Suprapubic skin (tissue), 4 donors: ENCODE measurements at regions not wholly inside any gene's neighbourhood (a gene's known extent, or its start where the extent isn't known, plus 50 kb on each side); places are given as distances from the start of the nearest gene placed in this dataset.

Source experiments
- EP300 ChIP-seq: sonication (generic); formaldehyde crosslinking; IDR thresholded peaks from one replicate; pipeline ENCODE4 v1.6.1; 2017; ENCODE audit warnings: antibody characterized with exemption
- POLR2A ChIP-seq, 2 donors: fragments of 450-650 bp; IDR thresholded peaks; one replicate each; pipeline ENCODE4 v1.6.1; 2017; ENCODE audit warnings: antibody characterized with exemption in 2 of 2, mild to moderate bottlenecking in 2 of 2, moderate library complexity in 2 of 2
- POLR2AphosphoS5 ChIP-seq, 3 donors: sonication (generic); formaldehyde crosslinking; IDR thresholded peaks; one replicate each; pipeline ENCODE4 v1.6.1; 2017; ENCODE audit warnings: antibody characterized with exemption in 3 of 3
- TF ChIP-seq, protein P1 (sequence below), 2 donors: fragments of 200-600 bp in 1 of 2; fragments of 450-650 bp in 1 of 2; sonication (generic) in 1 of 2; IDR thresholded peaks; one replicate each; pipeline ENCODE4 v1.5.1; 2016 to 2019; ENCODE audit warnings: antibody characterized with exemption in 2 of 2, mild to moderate bottlenecking in 1 of 2, moderate library complexity in 1 of 2

DNA sequence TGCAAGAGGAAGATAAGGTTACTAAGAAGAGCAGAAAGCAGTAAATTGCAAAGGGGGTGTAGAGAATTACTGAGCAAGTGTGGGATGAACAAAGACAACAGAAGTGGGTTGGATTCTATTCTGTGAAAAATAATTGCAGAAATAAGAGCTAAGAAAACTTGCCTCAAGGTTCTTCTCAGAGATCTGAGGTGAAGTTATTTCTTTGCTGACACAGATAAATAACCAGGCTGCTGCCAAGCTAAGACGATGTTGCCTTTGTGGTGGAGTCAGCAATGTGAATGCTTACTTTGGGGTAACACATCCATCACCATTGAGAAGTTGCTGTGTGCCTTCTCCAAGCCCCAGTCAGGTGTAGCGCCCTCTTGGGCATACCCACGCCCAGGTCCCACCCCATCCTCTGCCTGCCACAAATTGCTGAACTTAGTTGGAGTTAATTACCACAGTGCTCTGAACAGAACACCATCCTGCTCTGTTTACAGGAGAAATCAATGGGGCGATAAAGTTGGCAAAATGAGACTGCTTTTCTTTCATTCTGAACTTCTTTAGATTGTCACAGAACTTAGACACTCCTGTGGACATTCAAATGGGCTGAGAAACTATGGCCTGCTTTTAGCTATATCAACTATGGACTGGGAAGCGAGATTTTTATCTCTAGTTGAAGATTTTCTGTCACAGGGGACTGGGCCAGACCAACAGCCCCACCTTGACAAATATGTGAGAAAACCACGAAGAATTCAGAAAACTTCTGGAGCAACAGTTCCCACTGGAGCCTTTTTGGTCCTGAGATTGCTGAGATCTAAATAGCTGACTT lies 283.6 kb downstream of the TMX3 start:
- TF ChIP-seq POLR2AphosphoS5 (IDR thresholded peaks at IDR 0.05) (no peak), EP300 (no peak), POLR2A (IDR thresholded peaks at IDR 0.05) (no peak)
- TF ChIP-seq, protein P1, sequence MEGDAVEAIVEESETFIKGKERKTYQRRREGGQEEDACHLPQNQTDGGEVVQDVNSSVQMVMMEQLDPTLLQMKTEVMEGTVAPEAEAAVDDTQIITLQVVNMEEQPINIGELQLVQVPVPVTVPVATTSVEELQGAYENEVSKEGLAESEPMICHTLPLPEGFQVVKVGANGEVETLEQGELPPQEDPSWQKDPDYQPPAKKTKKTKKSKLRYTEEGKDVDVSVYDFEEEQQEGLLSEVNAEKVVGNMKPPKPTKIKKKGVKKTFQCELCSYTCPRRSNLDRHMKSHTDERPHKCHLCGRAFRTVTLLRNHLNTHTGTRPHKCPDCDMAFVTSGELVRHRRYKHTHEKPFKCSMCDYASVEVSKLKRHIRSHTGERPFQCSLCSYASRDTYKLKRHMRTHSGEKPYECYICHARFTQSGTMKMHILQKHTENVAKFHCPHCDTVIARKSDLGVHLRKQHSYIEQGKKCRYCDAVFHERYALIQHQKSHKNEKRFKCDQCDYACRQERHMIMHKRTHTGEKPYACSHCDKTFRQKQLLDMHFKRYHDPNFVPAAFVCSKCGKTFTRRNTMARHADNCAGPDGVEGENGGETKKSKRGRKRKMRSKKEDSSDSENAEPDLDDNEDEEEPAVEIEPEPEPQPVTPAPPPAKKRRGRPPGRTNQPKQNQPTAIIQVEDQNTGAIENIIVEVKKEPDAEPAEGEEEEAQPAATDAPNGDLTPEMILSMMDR (IDR thresholded peaks at IDR 0.05), result no peak
